NOMO-1 (cell line): ENCODE measurements at regions not wholly inside any gene's neighbourhood (a gene's known extent, or its start where the extent isn't known, plus 50 kb on each side); places are given as distances from the start of the nearest gene placed in this dataset.

Source experiments
- DNase-seq, 2 experiments: peaks; one replicate each; lab custom pipeline; 2025; ENCODE audit not compliant: unreplicated experiment in 2 of 2; lab: John Stamatoyannopoulos, UW

- no peak for DNase-seq
Measured at GRCh38 chr5:117681431-117682254, 1107.0 kb upstream of the SEMA6A start.

- DNase-seq: no peak
Measured at GRCh38 chr5:117680426-117680825, 1105.8 kb upstream of the SEMA6A start.

- DNase-seq: no peak
Measured at GRCh38 chr5:117679046-117679445, 1104.4 kb upstream of the SEMA6A start.

- no peak for DNase-seq
Measured at GRCh38 chr5:117675646-117676045, 1101.0 kb upstream of the SEMA6A start.

- no peak for DNase-seq
Measured at GRCh38 chr5:117671551-117671950, 1096.9 kb upstream of the SEMA6A start.

- no peak for DNase-seq
Measured at GRCh38 chr5:117667105-117667504, 1092.5 kb upstream of the SEMA6A start.

- DNase-seq: no peak
Measured at GRCh38 chr5:117665121-117665520, 1090.5 kb upstream of the SEMA6A start.

- DNase-seq: no peak
Measured at GRCh38 chr5:117662361-117662760, 1087.7 kb upstream of the SEMA6A start.

GRCh38 chr5:117657541-117657940, 1082.9 kb upstream of the SEMA6A start:
- no peak for DNase-seq

GRCh38 chr5:117652958-117653280, 1078.3 kb upstream of the SEMA6A start:
- no peak for DNase-seq

- DNase-seq: no peak
Measured at GRCh38 chr5:117652036-117652957, 1077.7 kb upstream of the SEMA6A start.

GRCh38 chr5:117649821-117650220, 1075.2 kb upstream of the SEMA6A start:
- DNase-seq: no peak

GRCh38 chr5:117645400-117645799, 1070.8 kb upstream of the SEMA6A start:
- DNase-seq: no peak

- DNase-seq: no peak
Measured at GRCh38 chr5:117638581-117638980, 1064.0 kb upstream of the SEMA6A start.

GRCh38 chr5:117633093-117633492, 1058.5 kb upstream of the SEMA6A start:
- DNase-seq: no peak

- no peak for DNase-seq
Measured at GRCh38 chr5:117624201-117624600, 1049.6 kb upstream of the SEMA6A start.

- no peak for DNase-seq
Measured at GRCh38 chr5:117623042-117623805, 1048.6 kb upstream of the SEMA6A start.

GRCh38 chr5:117621921-117622320, 1047.3 kb upstream of the SEMA6A start:
- no peak for DNase-seq

- DNase-seq: no peak
Measured at GRCh38 chr5:117615226-117615625, 1040.6 kb upstream of the SEMA6A start.

- DNase-seq: no peak
Measured at GRCh38 chr5:117614408-117614807, 1039.8 kb upstream of the SEMA6A start.

GRCh38 chr5:117604845-117605244, 1030.2 kb upstream of the SEMA6A start:
- DNase-seq: no peak
